GM21360 (cell line): ENCODE measurements at regions not wholly inside any gene's neighbourhood (a gene's known extent, or its start where the extent isn't known, plus 50 kb on each side); places are given as distances from the start of the nearest gene placed in this dataset.

ENCODE experiments used
- ATAC-seq: cut with Tn5 transposase; IDR thresholded peaks from one replicate; pipeline ENCODE4 v1.9.1; 2021; ENCODE audit warnings: mild to moderate bottlenecking, moderate library complexity; ENCODE audit not compliant: unreplicated experiment

DNA sequence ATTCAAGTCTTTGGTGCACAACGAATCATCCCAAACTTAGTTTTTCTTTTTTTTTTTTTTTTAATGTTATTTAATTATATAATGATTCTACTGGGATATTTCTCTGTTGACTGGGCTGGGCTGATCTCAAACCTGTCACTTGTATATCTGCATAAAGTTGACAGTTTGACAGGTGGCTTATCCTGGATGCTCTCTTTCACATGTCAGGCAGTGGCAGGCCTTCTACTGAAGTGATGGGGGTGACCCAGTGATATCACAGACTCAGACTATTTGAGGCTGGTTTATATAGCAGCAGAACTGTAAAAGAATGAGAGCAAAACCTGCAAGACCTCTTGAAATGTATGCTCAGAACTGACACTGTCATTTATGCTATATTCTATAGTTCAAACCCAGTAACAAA is 1813.5 kb upstream of the CDH6 start:
- no peak for ATAC-seq

DNA sequence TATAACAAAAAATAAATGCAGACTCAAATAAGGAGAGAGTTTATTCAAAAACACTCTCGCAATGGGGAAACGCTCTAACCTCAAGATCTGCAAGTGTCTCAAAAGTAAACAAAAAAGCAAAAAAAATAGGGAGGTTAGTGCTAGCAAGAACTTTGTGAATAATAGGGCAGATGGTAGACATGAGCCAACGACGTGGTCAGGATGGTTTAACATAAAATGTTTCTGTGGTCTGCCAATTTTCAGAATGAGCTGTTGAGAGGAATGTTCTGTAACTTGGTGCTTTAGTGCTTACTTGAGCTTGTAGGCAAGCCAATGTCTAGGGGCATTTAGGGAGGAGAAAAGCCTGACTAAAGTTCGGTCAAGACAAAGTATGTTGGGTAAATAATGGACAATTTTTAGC is 1813.9 kb upstream of the CDH6 start:
- ATAC-seq = no peak

DNA sequence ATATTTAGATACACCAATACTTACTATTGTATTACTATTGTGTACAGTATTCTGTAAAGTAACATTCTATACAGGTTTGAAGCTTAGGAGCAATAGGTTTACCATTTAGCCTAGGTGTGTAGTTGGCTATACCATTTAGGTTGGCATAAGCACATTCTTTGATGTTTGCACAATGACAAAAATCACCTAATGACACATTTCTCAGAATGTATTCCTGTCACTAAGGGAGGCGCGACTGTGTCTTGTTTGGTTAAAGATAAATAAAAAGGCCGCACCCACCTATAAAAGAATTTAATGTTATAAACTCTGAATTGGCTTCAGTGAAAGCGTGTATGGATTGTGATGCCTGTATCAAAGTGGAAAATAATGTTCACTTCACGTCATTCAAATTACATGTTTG is 1815.4 kb upstream of the CDH6 start:
- ATAC-seq = no peak

DNA sequence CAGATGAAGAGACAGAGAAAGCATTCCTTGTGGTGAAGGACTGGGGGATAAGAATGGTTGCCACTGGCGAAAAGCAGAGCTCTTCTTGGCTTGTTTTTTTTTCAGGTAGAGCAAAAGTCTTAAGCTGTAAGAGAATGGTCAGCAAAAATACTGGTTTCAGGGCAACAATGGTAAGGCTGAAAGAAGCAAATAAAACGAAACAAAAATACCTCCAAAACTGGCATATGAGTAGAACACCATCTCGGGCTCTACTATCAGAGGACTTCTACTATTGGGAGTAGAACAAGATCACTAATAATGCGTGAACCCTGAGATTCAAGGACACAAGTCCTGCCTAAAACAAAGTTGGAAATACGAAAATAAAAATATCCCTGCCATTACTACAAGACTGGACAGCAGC is 1823.2 kb upstream of the CDH6 start:
- no peak for ATAC-seq

DNA sequence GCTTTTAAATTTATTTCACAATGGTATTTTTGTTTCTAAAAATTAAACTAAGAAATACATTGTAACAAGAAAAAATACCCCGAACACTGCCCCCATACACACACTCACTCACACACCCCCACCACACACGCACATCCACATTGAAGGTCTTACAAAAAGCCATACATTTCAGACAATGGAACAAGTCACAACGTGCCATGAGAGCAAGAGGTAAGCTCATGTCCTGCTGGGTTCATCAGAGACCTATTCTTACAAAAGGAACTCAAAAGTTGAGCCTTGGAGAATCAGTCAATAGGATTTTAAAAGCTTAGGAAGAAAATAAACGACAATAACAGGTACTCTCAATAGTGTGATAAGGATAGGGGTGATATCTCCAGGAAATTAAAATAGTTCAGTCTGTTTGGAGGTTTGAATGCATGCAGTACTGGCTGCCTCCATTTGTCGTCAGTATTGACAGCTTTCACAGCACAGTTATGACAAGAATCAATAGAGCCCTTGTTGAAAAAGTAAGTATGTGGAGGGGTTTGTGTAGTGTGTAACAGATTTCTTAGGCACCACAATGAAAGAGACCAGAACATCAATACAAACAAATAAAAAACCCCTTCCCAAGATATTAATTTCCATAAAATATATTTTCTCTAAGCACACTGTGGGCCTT is 1826.2 kb upstream of the CDH6 start:
- ATAC-seq = no peak

DNA sequence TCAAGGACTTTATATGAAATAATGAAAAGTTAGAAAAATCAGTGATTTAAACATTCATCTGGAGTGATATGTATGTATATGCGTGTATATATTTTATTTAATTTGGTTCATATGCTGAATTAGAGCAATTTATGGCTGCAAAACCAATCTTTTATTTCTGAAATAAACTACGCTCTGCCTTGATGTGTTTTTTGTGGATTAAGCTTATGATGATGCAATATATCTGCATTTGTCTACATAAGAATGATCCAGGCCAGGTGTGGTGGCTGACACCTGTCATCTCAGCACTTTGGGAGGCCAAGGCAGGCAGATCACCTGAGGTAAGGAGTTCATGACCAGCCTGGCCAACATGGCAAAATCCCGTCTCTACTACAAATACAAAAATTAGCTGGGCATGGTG is 1842.3 kb upstream of the CDH6 start:
- ATAC-seq = no peak

DNA sequence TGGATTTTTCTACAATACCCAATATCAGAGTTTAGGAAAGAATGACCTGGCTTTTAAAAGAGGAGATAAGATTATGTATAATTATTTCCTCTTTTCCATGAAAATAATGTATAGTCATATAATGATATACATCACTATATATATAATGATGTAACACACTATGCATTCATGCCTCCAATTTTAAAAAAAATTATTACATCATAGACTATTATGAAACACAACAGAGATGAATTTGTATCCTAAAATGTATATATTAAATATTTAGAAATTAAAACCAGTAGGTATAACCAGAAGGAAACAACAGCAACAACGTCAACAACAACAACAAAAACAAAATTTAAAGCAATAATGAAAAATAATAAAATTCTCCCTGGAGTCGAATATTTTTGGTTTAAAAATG is 1856.5 kb upstream of the CDH6 start:
- no peak for ATAC-seq

DNA sequence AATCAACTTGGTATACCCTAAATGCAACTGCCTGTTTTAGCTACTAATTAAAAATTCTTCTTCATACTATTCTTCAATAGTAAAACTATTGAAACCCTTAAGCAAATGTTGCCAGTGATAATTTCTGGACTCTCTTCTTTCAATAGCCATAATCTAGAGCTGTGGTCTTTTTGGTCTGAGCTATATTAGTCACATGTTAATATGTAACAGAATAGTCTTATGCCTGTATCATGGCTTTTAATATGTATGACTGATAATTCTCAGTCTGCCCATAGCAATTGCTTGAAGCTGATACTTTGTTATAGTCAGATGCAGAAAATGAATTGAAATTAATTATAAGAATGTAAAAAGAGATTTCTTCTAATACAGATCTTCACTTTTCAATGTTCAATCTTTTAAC is 1871.9 kb upstream of the CDH6 start:
- no peak for ATAC-seq

DNA sequence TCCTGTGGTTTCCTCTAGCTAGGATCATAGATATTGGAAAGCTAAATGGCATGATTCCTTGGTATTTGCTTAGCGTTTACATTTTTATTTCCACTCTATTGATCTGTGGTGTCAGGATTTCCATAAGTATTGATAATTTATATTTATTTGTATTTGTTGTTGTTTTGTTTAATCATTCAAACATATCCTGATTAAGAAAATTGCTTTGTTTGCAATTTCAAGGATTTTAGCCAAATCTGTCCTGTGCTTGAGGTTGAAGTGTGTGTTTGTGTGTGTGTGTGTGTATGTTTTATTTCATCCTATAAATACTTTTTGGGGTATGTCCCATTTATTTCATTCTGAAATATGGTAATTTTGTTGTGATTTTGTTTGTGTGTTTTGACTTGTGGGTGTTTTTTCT is 1884.1 kb upstream of the CDH6 start:
- ATAC-seq = no peak

DNA sequence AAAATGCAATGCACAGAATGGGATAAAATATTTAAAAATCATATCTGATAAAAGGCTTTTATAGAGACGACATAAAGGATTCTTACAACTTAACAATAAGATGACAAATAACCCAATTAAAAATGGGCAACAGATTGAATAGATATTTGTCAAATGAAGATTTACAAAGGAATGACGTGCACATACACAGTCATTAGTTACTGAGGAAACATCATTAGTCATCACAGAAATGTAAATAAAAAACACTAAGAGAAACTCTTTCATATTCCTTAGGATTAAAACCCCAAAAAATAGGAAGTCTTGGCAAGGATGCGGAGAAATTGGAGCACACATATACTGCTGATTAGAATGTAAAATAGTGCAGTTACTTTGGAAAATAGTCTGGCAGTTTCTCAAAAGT is 1886.0 kb upstream of the CDH6 start:
- ATAC-seq = no peak

DNA sequence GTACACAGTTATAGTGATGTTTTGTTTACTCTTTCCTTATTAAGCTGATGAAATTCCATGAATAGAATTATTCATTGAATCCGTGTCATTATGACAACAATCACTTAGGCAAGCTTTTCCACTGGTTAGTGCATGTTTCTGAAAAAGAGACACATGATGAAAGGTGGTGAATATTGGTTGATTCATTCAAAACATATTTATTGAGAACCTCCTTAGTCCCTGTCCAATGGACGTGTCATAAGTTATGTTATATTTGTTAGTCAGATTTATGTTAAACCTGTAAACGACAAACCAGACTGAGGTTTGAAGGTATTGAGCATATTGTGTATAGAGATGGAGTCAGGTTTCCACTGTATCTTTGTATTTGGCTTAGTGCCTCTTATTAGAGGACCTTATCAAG is 1888.9 kb upstream of the CDH6 start:
- no peak for ATAC-seq

DNA sequence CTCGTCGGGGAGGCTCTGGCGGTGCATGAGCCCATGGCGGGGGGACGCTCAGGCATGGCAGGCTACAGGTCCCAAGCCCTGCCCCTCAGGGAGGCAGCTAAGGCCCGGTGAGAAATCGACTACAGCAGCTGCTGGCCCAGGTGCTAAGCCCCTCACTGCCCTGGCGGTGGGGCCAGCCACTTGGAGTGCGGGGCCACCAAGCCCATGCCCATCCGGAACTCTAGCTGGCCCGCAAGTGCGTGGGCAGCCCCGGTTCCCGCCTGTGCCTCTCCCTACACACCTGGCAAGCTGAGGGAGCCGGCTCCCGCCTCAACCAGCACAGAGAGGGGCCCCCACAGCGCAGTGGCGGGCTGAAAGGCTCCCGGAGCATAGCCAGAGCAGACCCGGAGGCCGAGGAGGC is 1896.9 kb upstream of the CDH6 start:
- no peak for ATAC-seq

DNA sequence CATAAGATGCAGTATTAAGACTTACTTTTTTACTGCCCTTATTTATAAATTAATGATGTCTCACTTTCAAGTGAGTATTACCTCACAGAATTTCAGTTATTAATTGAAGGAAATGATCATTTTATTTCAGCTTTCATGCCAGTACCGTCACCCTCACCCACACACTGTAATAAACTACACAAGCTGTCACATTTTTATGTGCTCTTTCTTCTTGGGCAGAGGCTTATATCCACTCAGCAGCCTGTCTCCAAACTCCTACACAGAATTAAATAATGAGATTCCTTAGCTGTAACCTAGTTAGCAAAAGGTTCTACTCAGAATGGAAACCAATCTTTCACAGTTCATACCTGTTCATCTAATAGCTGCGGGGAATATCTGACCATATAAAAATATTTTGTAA is 1915.8 kb upstream of the CDH6 start:
- ATAC-seq = no peak

DNA sequence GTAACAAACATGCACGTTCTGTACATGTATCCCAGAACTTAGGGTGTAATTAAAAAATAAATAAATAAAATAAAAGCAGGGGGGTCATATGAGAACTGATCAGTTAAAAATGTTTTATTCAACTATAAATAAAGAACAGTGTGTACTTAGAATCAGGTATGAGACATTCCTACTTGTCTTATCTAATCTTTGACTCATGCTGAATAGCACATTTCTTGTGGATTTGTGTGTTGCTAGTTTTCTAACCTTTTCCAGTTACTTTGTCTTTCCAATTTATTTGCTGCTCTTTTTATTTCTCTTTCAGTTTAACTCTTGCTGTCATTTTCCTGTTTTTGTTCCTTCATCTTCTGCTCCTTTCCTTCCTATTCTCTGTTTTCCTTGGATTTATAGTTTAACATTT is 1917.1 kb upstream of the CDH6 start:
- ATAC-seq = no peak

DNA sequence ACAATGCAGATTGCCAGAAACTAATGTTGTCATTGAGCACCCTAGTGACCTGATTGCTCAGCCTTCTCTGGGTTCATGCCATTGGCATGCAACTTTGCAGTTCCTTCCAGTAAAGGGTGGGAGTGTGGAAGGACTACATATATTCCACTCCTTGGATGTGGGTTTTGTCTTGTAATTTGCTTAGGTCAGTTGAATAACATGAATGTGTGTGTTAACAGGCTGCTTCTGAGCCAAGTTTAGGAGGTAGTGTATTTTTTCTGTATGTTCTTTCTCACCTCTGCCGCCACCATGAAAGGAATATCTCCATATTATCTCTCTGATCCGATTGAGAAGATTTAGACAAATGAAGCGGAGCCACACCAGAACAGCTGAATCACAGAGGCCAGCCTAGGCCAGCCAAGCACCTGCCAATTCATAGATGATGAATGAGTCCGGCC is 1929.6 kb upstream of the CDH6 start:
- ATAC-seq = no peak

DNA sequence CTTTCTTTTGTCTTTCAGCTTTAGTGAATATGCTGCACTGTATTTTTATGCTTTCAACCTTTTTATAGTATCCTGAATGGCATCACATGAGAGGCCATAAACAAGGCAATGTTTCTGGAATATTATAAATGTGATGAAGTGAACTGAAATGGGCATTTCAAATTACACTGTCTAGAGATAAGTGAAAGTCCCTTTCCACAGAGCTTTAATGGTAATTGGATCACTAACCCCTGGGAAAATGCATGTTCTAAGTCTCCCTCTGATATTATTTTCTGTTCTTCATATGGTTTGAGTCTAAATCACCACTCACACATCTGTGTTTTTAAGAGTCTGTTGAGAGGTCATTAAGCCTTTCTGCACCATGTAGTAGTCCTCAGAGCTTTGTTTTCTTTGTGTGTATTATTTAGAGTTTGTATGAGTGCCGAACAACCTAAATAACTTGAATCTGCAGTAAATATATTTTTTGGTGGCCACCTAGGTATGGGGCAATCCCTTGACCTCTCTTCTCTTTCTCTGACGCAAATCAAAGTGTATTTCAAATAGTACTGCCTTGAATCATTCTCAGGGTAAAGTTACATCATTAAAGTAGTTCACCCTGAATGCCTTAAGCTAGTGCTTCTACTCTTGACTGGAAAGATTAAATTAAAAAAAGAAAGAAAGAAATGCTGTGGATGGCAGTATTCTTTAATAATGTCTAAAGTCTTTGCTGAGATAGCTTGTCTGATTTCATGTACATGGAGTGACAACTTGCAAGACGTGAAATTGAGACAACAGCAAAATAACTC is 1931.0 kb upstream of the CDH6 start:
- ATAC-seq = no peak

DNA sequence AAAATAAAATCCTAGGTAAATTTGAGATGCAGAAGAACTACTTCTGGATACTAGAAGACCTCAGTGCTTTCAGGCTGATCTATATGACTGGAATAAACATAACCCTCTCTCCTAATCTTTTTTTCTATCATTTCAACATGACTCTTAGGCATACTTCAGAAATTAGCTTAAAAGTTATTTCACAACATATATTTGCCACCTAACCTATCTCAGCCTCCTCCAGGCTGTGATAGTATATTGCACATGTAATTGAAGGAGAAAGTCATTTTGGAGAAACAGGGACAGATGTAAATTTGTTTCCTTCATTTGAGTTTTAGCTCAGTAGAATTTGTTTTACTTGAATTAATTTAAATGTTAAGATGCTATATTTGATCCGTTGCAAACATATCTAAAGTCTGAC is 1932.3 kb upstream of the CDH6 start:
- ATAC-seq = no peak

DNA sequence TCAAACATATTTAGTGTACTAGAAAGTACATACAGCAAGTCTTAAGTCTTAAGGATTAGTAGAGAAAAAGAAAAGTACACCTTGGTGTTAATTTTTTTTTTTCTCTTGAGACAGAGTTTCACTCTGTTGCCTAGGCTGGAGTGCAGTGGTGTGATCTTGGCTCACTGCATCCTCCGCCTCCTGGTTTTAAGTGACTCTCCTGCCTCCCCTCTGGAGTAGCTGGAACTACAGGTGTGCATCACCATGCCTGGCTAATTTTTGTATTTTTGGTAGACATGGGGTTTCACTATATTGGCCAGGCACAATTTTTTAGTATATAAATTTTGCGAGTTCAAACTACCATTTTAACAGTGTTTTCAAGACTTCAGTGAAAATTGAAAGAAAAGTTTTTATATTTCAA is 1941.1 kb upstream of the CDH6 start:
- no peak for ATAC-seq

DNA sequence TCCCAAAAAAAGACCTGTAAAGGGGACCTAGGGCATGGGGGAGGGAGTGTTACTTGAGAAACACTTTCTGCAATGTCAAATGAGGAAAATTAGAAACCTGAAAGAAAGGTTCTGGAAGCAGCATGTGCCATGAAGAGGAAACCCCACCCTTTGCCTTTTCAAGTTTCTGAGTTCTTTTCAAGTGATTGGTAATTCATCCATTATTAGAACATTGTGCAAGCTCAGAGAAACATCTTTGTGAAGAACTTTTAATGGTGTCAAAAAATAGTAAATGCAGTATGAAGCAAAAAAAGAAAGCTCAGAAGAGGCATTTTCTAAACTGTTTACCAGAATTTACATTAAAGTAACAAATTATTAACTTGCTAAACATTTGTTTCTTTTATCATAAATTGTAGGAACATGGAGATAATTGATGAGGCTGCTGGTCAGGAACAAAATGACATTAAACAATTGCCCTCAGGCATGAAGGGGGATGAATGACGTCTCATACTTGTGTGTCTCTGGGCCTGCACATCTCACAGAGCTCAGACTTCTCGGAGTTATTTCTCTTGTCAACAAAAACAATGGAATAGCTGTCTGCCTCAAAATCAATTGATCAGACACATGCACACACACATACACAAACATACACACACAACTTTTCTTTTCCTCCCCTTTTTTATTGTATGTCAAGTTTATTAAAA is 1946.0 kb upstream of the CDH6 start:
- ATAC-seq = no peak

DNA sequence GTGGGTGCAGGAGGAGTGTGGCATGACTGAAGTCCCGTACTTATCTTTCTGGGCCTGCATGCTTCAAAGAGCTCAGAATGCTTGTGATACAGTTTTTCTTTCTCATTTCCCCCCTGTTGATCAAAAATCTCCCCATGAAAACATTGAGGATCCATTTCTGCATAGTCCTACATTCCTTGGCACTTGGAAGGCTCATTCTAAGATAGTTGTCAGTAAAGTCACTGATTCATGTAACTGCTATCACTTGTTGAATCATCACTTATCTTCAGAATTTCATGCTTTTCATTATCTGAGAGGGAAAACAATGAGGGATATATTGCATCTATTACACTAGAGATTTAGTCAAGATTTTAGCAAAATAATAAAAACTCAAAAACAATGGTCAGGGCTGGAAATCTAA is 1953.1 kb upstream of the CDH6 start:
- no peak for ATAC-seq

DNA sequence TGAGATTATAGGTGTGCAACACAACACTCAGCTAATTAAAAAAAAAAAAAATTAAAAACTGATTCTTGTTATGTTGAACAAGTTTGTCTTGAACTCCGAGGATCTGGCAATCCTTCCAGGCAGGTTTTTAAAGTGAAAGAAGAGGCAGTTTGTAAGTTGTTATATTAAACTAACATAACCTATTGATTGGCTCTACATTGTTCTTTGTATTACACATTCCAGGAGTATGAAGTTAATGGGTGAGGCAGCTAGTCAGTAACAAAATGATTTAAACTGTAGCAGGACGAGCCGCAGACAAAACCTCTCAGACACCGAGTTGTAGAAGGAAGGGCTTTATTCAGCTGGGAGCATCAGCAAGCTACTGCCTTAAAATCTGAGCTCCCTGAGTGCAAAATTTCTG is 1953.9 kb upstream of the CDH6 start:
- no peak for ATAC-seq

DNA sequence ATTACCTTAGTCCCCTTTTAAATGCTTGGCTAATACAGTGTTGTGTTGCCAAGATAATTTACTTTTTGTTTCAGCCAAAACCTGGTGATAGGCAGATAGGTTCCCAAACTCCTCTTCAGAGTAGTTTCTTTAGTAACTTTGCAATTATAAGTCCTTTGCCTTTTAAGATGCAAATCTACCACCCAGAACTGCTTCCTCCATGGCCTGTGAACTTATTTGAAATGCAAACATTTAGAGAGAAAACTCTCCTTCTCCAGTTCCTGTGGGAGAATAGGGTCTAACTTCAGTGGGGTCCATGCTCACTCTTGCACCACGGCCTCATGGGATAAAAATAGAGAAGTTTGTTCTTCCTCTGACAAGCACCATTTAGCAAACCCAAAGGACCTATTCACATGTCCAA is 1955.4 kb upstream of the CDH6 start:
- no peak for ATAC-seq
